ENCODE measurements at regions not wholly inside any gene's neighbourhood (a gene's known extent, or its start where the extent isn't known, plus 50 kb on each side); places are given as distances from the start of the nearest gene placed in this dataset.
"Not testable (repeated sequence)": the region's sequence is repeated elsewhere in the genome, so short reads cannot be mapped to it uniquely, and the experiment has no call there.

DNA sequence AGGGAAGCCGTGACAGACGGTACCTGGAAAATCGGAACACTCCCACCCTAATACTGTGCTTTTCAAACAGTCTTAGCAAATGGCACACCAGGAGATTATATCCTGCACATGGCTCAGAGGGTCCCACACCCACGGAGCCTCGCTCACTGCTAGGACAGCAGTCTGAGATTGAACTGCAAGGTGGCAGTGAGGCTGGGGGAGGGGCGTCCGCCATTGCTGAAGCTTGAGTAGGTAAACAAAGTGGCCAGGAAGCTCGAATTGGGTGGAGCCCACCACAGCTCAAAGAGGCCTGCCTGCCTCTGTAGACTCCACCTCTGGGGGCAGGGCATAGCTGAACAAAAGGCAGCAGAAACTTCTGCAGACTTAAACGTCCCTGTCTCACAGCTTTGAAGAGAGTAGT, 50.1 kb upstream of the SESTD1 start:
- H3K4me3 ChIP-seq (replicated peaks in 1 of 3; ENCODE audit: low read depth in 2 of 3, low read length in 3 of 3); H3K36me3 Mint-ChIP-seq; H2AFZ ChIP-seq (ENCODE audit: insufficient read depth, low read depth, low read length, poor library complexity, severe bottlenecking); H3K4me1 ChIP-seq (ENCODE audit: control insufficient read depth in 1 of 2, insufficient read depth in 2 of 2, low read length in 2 of 2); H3K9ac ChIP-seq (ENCODE audit: insufficient read depth, low read length, poor library complexity, severe bottlenecking); DNase-seq; H3K36me3 ChIP-seq (replicated peaks in 1 of 2; ENCODE audit: control insufficient read depth in 1 of 2, insufficient read depth in 2 of 2, low read length in 2 of 2); H3K4me3 Mint-ChIP-seq; H3K4me1 Mint-ChIP-seq; H3K4me2 ChIP-seq (replicated peaks; ENCODE audit: extremely low read depth, low read length, poor library complexity, severe bottlenecking); H4K20me1 ChIP-seq (ENCODE audit: insufficient read depth, low read length); H3K79me2 ChIP-seq (ENCODE audit: insufficient read depth, low read length); H3K27ac Mint-ChIP-seq; H3K27me3 Mint-ChIP-seq (ENCODE audit: low read depth in 3 of 3); intact Hi-C loops (cut with micrococcal nuclease); H3K27me3 ChIP-seq (ENCODE audit: control insufficient read depth in 2 of 2, insufficient read depth in 2 of 2, low read length in 2 of 2); H3K27ac ChIP-seq (ENCODE audit: low read depth in 1 of 2, low read length in 2 of 2); H3K9me3 ChIP-seq (replicated peaks in 1 of 2; ENCODE audit: control insufficient read depth in 1 of 2, insufficient read depth in 1 of 2, low read length in 2 of 2): not testable (repeated sequence)
- peaks cover 0 to 27% (median 13%) of the 10 kb centered on the region in 7 donors for H3K9me3 Mint-ChIP-seq
- 96% methylated on average over 6 of the region's 9 CpGs for WGBS (ENCODE audit: insufficient coverage)
